ENCODE measurements at regions not wholly inside any gene's neighbourhood (a gene's known extent, or its start where the extent isn't known, plus 50 kb on each side); places are given as distances from the start of the nearest gene placed in this dataset.

GRCh38 chr10:71077143-71077581, 135.2 kb upstream of the UNC5B start:
- no peak for TF ChIP-seq EP300 (IDR thresholded peaks at IDR 0.05; ENCODE audit: borderline replicate concordance)
- TF ChIP-seq USF1 (IDR thresholded peaks at IDR 0.05) = no peak
- TF ChIP-seq TAF1 (IDR thresholded peaks at IDR 0.05; ENCODE audit: low read depth) = no peak
- no peak for TF ChIP-seq FOXM1 (IDR thresholded peaks at IDR 0.05; ENCODE audit: borderline replicate concordance, low read depth)
- no peak for TF ChIP-seq REST (IDR thresholded peaks at IDR 0.05; ENCODE audit: low read depth)
- TF ChIP-seq TEAD4 (IDR thresholded peaks at IDR 0.05) = no peak
- no peak for TF ChIP-seq RAD21 (IDR thresholded peaks at IDR 0.05; ENCODE audit: low read depth)
- TF ChIP-seq CEBPB (IDR thresholded peaks at IDR 0.05) = no peak
- TF ChIP-seq MAX (IDR thresholded peaks at IDR 0.05) = no peak
- TF ChIP-seq EGR1 (IDR thresholded peaks at IDR 0.05) = no peak
- TF ChIP-seq NFIC (IDR thresholded peaks at IDR 0.05) = no peak
- TF ChIP-seq CREB1 (IDR thresholded peaks at IDR 0.05; ENCODE audit: low read depth) = no peak
- TF ChIP-seq YY1 (IDR thresholded peaks at IDR 0.05; ENCODE audit: low read depth) = no peak

Measured in Ishikawa (cell line).